Stimulated activated CD4-positive, alpha-beta T cell treated with anti-CD3 and anti-CD28 coated beads, TNF-alpha, amount 100 ng/mL, for 24 hours (primary cell): ENCODE measurements at regions not wholly inside any gene's neighbourhood (a gene's known extent, or its start where the extent isn't known, plus 50 kb on each side); places are given as distances from the start of the nearest gene placed in this dataset.
"Not testable (repeated sequence)": the region's sequence is repeated elsewhere in the genome, so short reads cannot be mapped to it uniquely, and the experiment has no call there.

Source experiments
- DNase-seq, 3 experiments: peaks; one replicate each; pipeline ENCODE4 v3.0.0-alpha.2; 2020; ENCODE audit warnings: low read depth in 3 of 3

GRCh38 chr1:104163912-104164476 is 414.3 kb downstream of the AMY1C start:
- DNase-seq, result no peak

DNA sequence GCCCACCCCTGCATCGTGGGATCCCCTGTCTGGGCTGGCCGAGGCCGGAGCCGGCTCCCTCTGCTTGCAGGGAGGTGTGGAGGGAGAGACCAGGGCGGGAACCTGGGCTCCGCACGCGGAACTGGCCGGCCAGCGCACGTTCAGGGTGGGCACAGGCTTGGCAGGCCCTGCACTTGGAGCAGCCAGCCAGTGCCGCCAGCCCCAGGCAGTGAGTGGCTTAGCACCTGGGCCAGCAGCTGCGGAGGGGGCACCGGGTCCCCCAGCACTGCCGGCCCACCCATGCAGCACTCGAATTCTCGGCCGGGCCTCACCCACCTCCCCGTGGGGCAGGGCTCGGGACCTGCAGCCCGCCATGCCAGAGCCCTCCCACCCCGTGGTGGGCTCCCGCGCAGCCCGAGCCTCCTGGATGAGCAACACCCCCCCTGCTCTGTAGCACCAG is 422.6 kb downstream of the AMY1C start:
- no peak for DNase-seq

DNA sequence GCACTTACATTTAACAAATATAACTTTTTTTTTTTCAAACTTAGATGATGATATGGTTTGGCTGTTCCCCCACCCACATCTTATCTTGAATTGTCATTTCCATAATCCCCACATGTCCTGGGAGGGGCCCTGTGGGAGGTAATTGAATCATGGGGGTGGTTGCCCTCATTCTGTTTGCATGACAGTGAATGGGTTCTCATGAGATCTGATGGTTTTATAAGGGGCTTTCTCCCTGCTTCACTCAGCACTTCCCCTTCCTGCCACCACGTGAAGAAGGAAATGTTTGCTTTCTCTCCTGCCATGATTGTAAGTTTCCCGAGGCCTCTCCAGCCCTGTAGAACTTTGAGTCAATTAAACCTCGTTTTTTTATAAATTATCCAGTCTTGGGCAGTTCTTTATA is 432.6 kb downstream of the AMY1C start:
- DNase-seq, result no peak

GRCh38 chr1:104189207-104189606 is 439.5 kb downstream of the AMY1C start:
- DNase-seq, result no peak

- DNase-seq, result no peak
Observed at GRCh38 chr1:104190821-104191220, 441.1 kb downstream of the AMY1C start.

GRCh38 chr1:104195395-104195794 is 445.7 kb downstream of the AMY1C start:
- no peak for DNase-seq

GRCh38 chr1:104196136-104196535 is 446.4 kb downstream of the AMY1C start:
- no peak for DNase-seq

DNA sequence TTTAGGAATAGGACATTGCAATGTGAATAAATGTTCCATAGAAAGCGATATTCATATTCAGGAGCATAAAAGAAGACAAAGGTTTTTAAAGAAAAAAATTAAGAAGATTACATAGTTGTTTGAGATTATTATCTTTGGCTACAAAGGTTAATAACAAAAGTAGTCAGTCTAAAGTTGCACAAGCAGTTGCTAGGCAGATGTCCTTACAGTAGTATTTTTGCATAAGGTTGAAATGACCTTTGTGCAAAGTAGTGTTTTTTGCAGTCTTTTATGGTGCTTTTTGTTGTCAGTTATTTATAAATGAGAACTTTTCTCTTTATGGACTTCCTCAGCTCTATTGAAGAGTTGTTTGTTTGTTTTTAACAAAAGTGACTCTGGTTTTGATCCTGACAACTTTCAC is 447.8 kb downstream of the AMY1C start:
- no peak for DNase-seq

DNA sequence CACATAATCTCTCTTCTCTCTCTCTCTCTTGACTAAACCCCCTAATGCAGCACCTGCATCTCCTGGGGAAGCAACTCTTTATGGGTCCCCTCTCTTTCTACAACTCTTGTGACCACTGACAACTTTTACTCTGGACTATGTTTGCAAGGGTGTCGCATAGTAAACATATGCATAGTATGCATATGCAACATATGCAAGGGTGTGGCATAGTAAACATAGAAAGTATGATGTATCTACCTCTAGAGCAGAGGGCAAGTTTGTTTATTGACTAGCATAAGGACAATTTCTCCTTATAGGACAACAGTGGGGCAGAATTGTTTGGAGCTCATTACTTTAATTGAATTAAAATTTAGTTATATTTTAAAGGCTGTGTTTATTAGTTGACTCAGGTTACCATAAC is 462.5 kb downstream of the AMY1C start:
- DNase-seq, result no peak

GRCh38 chr1:104217395-104217986 is 467.8 kb downstream of the AMY1C start:
- DNase-seq, result not testable (repeated sequence)

DNA sequence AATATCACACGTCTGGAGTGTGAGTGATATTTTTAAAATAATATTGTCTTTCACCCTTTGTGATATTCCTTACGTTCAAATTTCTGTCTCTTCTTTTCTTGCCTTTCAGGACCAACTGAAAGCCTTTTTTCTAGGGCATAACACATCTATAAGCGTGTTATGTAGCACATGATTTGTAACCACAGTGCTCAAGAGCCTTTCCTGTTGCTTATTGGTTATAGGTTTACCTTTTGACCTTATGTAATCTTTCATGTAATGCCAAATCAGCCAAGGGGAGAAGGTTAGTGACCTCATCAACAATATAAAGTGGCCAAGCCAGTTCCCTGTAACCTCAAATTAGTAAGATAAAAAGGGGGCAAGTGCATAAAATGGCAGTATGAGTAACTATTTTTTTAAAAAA is 480.2 kb downstream of the AMY1C start:
- no peak for DNase-seq

DNA sequence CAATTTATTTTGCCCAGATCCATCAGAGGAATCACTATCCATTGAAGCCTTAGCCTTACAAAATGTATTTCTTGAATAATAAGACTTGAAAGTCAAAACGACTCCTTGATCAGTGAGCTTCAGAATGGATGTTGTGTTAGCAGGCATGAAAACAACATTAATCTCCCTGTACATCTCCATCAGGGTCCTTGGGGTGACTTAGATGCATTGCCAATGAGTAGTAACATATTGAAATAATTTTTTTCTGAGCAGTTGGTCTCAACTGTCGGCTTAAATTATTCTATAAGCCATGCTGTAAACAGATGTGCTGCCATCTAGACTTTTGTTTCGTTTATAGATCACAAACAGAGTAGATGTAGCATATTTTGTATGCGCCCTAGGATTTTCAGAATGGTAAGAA is 482.0 kb downstream of the AMY1C start:
- DNase-seq, result no peak

DNA sequence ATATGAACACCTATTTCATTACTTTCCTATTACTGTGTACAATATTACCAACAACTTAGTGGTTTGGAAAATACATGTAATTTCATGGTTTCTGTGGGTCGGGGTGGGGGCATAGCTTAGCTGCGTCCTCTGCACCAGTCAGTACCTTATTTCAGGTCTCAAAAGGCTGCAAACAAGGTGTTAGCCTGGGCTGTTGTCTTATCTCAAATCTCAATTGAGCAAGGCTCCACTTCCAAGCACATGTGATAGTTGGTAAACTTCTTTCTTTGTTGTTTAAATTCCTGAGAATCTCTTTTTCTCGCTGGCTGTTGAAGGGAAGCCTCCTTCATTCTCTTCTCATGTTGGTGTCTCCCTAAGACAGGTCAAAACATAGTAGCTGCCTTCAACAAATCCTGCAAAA is 485.4 kb downstream of the AMY1C start:
- no peak for DNase-seq

DNA sequence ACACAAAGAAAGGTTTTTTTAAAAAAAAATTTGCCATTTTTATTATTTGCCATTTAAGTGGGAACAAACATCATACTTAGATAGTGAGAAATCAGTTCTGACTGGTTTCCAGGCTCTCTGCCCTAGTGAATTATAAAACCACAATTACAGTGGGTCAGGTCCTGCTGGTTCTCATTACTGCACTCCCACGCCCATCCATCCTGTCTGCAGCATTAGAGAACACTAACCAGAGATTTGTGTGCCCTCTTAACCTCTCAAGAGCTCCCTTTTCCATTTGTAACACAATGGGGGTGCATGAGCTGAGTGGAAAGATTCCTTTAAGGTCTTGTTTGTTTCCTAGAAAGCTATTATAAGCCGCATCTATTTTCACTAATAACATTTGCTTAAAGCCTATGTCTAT is 489.3 kb downstream of the AMY1C start:
- DNase-seq, result no peak

DNA sequence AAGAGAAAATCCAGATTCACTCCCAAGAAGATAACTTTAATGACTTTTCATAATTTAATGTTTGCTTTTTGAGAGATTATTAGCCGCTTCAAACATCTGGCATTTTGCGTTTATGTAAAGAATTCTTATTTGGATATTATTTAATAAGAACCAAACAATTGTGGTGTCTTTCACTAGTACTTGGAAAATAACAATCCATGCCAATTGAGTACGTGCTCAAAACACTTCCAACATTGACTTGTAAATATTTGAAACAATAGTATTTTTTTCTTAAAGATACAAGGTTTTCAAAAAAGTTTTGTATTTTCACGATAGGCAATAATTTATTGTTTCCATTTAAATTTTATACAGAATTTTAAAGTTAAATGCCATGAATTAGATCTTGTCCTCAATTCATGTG is 498.7 kb downstream of the AMY1C start:
- DNase-seq, result no peak

DNA sequence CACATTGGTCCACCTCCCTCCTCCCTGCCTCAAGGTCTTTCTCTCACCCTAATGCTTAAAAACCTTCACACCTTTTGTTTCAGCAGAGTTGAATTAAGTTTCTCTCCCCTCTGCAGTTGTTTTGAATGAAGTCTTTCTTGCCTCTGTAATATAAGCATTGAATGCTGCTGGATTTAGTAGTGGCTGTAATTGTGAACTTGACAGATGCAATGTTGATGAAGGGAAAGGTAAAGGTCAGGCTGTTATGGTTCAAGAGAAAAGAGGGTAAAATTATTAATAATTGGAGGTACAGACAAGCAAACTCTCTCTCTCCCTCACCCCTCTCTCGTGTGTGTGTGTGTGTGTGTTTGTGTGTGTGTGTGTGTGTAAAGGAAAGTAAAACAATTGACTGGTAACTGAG is 509.8 kb downstream of the AMY1C start:
- DNase-seq, result no peak

- not testable (repeated sequence) for DNase-seq
Observed at GRCh38 chr1:104263110-104263509, 513.4 kb downstream of the AMY1C start.

- no peak for DNase-seq
Observed at GRCh38 chr1:104264521-104264920, 514.8 kb downstream of the AMY1C start.

GRCh38 chr1:104265163-104265562 is 515.5 kb downstream of the AMY1C start:
- no peak for DNase-seq

GRCh38 chr1:104266612-104267011 is 516.9 kb downstream of the AMY1C start:
- DNase-seq, result no peak

DNA sequence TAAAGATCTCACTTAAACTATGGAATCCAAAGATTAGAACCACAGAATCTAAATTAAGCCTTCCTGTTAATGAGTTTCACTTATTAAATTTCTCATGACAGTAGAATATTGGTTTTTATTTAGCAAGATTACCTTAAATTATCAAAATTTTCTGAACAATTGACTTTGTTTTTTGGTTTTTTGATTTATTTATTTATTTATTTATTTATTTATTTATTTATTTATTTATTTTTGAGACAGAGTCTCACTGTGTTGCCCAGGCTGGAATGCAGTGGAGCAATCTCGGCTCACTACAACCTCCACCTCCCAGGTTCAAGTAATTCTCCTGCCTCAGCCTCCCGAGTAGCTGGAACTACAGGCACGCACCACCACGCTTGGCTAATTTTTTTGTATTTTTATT is 538.6 kb downstream of the AMY1C start:
- not testable (repeated sequence) for DNase-seq

DNA sequence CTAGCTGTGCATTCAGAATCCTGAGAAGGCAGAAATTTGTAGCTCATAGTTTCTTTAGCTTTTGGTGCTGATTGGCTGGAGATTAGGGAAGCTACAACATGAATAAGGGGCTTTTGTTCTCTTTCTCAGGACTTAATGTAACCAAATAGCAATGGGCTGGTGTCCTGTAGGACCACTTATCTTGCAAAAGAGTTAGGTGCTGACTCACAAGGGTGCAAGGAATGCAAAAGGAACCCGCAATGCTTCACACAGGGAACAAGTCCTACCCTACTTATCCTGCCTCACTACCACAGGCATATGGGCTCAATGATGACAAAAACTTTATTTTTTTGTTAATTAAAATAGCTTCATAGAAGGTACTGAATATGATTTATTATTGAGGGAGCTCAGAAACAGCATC is 541.5 kb downstream of the AMY1C start:
- no peak for DNase-seq

GRCh38 chr1:104294259-104294658 is 544.6 kb downstream of the AMY1C start:
- no peak for DNase-seq

- DNase-seq, result no peak
Observed at GRCh38 chr1:104295511-104295910, 545.8 kb downstream of the AMY1C start.
